ENCODE measurements at regions not wholly inside any gene's neighbourhood (a gene's known extent, or its start where the extent isn't known, plus 50 kb on each side); places are given as distances from the start of the nearest gene placed in this dataset.

- TF ChIP-seq EZH2phosphoT487 (IDR thresholded peaks at IDR 0.05; ENCODE audit: low read depth, severe bottlenecking, unreplicated experiment): no peak
- no peak for TF ChIP-seq CTCF (IDR thresholded peaks at IDR 0.05; ENCODE audit: poor library complexity)
- no peak for TF ChIP-seq EZH2 (IDR thresholded peaks at IDR 0.05; ENCODE audit: borderline replicate concordance)
Measured at GRCh38 chr15:70172566-70173225, 75.0 kb upstream of the TLE3 start.

Measured in hepatocyte (in vitro differentiated cells).